A673 (cell line): ENCODE measurements at regions not wholly inside any gene's neighbourhood (a gene's known extent, or its start where the extent isn't known, plus 50 kb on each side); places are given as distances from the start of the nearest gene placed in this dataset.

Experiments
- EZH2 ChIP-seq: fragments of 200-600 bp; sonication (generic); IDR thresholded peaks from 2 replicates; pipeline ENCODE4 v1.6.1; 2017; ENCODE audit warnings: borderline replicate concordance, low read depth, mild to moderate bottlenecking, mixed read lengths, antibody characterized with exemption, low read length; ENCODE audit not compliant: poor library complexity, severe bottlenecking
- TF ChIP-seq, protein P1 (sequence below): fragments of 300-800, 200-600 bp; sonication (generic); conservative IDR thresholded peaks from 2 replicates; pipeline ENCODE4 v1.5.1; 2017; ENCODE audit warnings: low read depth, mild to moderate bottlenecking, antibody characterized with exemption, low read length, moderate library complexity, mixed read lengths

DNA sequence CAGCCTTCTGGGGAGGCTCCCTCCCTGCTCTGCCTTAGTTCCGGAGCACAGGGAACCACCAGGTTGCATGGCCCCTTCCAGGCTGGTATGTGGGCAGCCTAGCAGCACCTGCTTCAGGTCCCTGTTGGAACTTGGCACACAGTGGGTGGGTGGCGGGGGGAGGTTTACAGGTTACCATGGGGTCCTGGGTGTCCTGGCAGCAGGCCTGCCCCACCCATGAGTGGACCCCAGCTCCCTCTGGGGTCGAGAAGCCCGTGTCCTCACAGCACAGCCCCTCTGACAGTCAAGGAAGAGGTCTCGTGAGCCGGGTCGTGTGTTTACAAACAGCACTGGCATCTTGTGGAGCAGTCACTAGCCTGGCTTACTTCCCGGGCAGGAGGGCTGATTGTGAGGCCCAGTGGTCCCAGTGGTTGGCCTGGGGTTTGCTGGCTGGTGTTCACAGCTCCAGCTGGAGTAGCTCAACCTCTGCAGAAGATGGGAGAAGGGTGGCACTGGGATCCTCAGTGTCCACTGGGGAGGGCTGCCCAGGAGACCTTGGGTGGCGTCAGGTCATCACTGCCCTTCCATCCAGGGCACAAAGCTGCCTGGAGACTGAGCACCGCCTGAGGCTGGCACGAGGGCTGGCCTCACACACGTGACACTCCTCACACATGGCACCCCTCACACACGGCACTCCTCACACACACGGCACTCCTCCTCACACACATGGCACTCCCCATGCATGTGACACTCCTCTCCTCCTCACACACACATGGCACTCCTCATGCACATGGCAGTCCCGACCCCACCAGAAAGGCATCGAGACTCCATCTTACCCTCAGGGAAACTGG is 100.9 kb downstream of the RIPK4 start:
- TF ChIP-seq, protein P1, sequence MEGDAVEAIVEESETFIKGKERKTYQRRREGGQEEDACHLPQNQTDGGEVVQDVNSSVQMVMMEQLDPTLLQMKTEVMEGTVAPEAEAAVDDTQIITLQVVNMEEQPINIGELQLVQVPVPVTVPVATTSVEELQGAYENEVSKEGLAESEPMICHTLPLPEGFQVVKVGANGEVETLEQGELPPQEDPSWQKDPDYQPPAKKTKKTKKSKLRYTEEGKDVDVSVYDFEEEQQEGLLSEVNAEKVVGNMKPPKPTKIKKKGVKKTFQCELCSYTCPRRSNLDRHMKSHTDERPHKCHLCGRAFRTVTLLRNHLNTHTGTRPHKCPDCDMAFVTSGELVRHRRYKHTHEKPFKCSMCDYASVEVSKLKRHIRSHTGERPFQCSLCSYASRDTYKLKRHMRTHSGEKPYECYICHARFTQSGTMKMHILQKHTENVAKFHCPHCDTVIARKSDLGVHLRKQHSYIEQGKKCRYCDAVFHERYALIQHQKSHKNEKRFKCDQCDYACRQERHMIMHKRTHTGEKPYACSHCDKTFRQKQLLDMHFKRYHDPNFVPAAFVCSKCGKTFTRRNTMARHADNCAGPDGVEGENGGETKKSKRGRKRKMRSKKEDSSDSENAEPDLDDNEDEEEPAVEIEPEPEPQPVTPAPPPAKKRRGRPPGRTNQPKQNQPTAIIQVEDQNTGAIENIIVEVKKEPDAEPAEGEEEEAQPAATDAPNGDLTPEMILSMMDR: no peak
- no peak for TF ChIP-seq EZH2
